Calu3 (cell line): ENCODE measurements at regions not wholly inside any gene's neighbourhood (a gene's known extent, or its start where the extent isn't known, plus 50 kb on each side); places are given as distances from the start of the nearest gene placed in this dataset.
"Not testable (repeated sequence)": the region's sequence is repeated elsewhere in the genome, so short reads cannot be mapped to it uniquely, and the experiment has no call there.

Experiments used
- BruUV-seq: library from RNA; stranded (reverse); fragments of 400-500 nt; replicated peaks from 2 replicates; lab custom pipeline; 2021; lab: Mats Ljungman, UMichigan
- CTCF ChIA-PET: fragments of 300-600 bp; sonication (Branson Sonifier 250); formaldehyde crosslinking; loops from one replicate; lab custom pipeline; 2022; ENCODE audit warnings: antibody characterized with exemption; lab: Charles Lee
- DNase-seq: peaks from one replicate; pipeline ENCODE4 v3.0.0; 2022
- H3K27ac Mint-ChIP-seq: one replicate; pipeline ENCODE4 v1.8.0; 2022; ENCODE audit warnings: mixed read lengths; ENCODE audit not compliant: unreplicated experiment
- H3K27me3 Mint-ChIP-seq: one replicate; pipeline ENCODE4 v1.8.0; 2022; ENCODE audit warnings: mixed read lengths; ENCODE audit not compliant: unreplicated experiment
- H3K36me3 Mint-ChIP-seq: one replicate; pipeline ENCODE4 v1.8.0; 2022; ENCODE audit warnings: mild to moderate bottlenecking, moderate library complexity, mixed read lengths; ENCODE audit not compliant: insufficient read depth, unreplicated experiment
- H3K4me1 Mint-ChIP-seq: one replicate; pipeline ENCODE4 v1.8.0; 2022; ENCODE audit warnings: mild to moderate bottlenecking, low read depth, mixed read lengths; ENCODE audit not compliant: unreplicated experiment
- H3K4me3 Mint-ChIP-seq: one replicate; pipeline ENCODE4 v1.8.0; 2022; ENCODE audit warnings: mild to moderate bottlenecking, low read depth, moderate library complexity, mixed read lengths; ENCODE audit not compliant: unreplicated experiment
- H3K9me3 Mint-ChIP-seq: one replicate; pipeline ENCODE4 v1.8.0; 2022; ENCODE audit warnings: low read depth, mixed read lengths; ENCODE audit not compliant: unreplicated experiment
- CTCF ChIP-seq: fragments of 200-600 bp; IDR thresholded peaks from one replicate; pipeline ENCODE4 v1.8.0; 2022; ENCODE audit warnings: antibody characterized with exemption; ENCODE audit not compliant: unreplicated experiment
- intact Hi-C: fragments of 100-400 bp; cut with micrococcal nuclease; formaldehyde crosslinking; loops from one replicate; pipeline ENCODE4 v1.10.0; 2022; ENCODE audit not compliant: unreplicated experiment

DNA sequence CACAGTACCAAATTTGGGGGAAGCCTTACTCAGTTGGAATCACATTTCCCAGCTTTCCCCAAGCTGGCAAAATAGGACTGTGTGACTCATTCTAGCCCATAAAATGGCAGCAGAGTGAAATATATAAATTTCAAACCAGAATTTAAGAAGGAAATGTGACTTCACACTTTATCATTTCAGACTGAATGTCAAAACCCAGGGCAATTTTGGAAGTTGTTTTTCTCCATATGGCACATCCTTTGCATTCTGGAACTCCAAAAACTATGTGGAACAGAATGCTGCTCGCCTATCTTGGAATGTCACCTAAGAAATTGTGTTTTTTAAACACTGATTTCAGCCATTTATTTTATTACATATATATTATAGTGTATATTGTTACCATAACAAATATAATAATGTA lies 424.7 kb upstream of the ST8SIA4 start:
- CTCF ChIA-PET, result no interaction called here
- H3K27me3 Mint-ChIP-seq, result no peaks in the 10 kb centered on the region
- intact Hi-C loops, result no loop called here
- H3K4me1 Mint-ChIP-seq, result no peaks in the 10 kb centered on the region
- peaks cover 4% of the 10 kb centered on the region for H3K9me3 Mint-ChIP-seq
- no peaks in the 10 kb centered on the region for H3K36me3 Mint-ChIP-seq
- no peak for DNase-seq
- BruUV-seq, result no TSS peak
- no peak for TF ChIP-seq CTCF
- H3K27ac Mint-ChIP-seq, result no peak overlapping the region
- no peak overlapping the region for H3K4me3 Mint-ChIP-seq

- Mint-ChIP-seq H3K27me3 (no peaks in the 10 kb centered on the region), H3K27ac (no peak overlapping the region), H3K9me3 (peaks cover 4% of the 10 kb centered on the region), H3K36me3 (no peaks in the 10 kb centered on the region), H3K4me3 (no peak overlapping the region), H3K4me1 (no peaks in the 10 kb centered on the region)
- DNase-seq, result no peak
- BruUV-seq, result no TSS peak
- TF ChIP-seq CTCF, result no peak
- CTCF ChIA-PET, result no interaction called here
- intact Hi-C loops, result no loop called here
These were observed 423.7 kb upstream of the ST8SIA4 start for GRCh38 chr5:101326766-101327165.

DNA sequence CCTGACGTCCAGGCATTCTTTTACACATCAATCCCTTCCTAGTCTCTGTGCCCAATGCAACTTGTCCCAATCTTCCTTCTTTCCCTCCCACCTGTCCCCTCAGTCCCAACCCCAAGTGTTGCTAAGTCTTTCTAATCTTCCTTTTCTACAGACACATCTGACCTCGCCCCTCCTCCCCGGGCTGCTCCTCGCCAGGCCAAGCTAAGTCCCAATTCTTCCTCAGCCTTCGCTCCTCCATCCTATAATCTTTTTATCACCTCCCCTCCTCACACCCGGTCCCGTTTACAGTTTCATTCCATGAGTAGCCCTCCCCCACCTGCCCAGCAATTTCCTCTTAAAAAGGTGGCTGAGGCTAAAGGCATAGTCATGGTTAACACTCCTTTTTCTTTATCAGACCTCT lies 413.3 kb upstream of the ST8SIA4 start:
- DNase-seq, H3K4me3 Mint-ChIP-seq, H3K27me3 Mint-ChIP-seq, CTCF ChIA-PET, H3K4me1 Mint-ChIP-seq, H3K9me3 Mint-ChIP-seq, BruUV-seq, H3K27ac Mint-ChIP-seq, intact Hi-C loops, H3K36me3 Mint-ChIP-seq: not testable (repeated sequence)

GRCh38 chr5:101306391-101307137 lies 403.5 kb upstream of the ST8SIA4 start:
- intact Hi-C loops, result no loop called here
- peak overlapping the region; percentile 3 for H3K27ac Mint-ChIP-seq
- BruUV-seq, result no TSS peak
- H3K36me3 Mint-ChIP-seq, result no peaks in the 10 kb centered on the region
- no peak for DNase-seq
- no peaks in the 10 kb centered on the region for H3K27me3 Mint-ChIP-seq
- H3K9me3 Mint-ChIP-seq, result no peaks in the 10 kb centered on the region
- no peak overlapping the region for H3K4me3 Mint-ChIP-seq
- H3K4me1 Mint-ChIP-seq, result peaks cover 10% of the 10 kb centered on the region
- CTCF ChIA-PET, result no interaction called here
- TF ChIP-seq CTCF, result no peak

DNA sequence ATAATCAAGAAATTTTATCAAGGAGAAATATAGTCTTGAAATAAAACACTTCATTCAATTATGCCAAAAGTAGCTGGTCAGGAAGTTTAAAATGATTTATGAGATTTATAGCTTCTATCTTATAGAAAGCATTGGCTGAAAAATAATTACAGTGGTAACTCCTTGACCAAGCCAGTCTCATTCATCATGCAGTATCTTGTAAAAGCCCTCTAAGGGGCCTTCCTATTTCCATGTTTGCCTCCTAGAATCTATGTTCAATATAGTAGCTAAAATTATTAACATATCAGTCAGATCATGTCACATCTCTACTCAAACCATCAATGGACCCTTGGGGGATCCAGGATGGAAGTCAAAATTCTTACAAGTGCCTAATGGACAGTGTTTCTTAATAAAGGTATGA lies 393.4 kb upstream of the ST8SIA4 start:
- no peak overlapping the region for H3K4me3 Mint-ChIP-seq
- DNase-seq, result no peak
- no peak for TF ChIP-seq CTCF
- no peaks in the 10 kb centered on the region for H3K4me1 Mint-ChIP-seq
- CTCF ChIA-PET, result no interaction called here
- H3K9me3 Mint-ChIP-seq, result no peaks in the 10 kb centered on the region
- BruUV-seq, result no TSS peak
- H3K27ac Mint-ChIP-seq, result no peak overlapping the region
- no peaks in the 10 kb centered on the region for H3K36me3 Mint-ChIP-seq
- H3K27me3 Mint-ChIP-seq, result no peaks in the 10 kb centered on the region
- intact Hi-C loops, result no loop called here
